Right lobe of liver (tissue), 4 donors: ENCODE measurements at regions not wholly inside any gene's neighbourhood (a gene's known extent, or its start where the extent isn't known, plus 50 kb on each side); places are given as distances from the start of the nearest gene placed in this dataset.

Experiments used
- CTCF ChIP-seq, 4 donors: fragments of 200-600 bp in 3 of 4; fragments of 450-650 bp in 1 of 4; IDR thresholded peaks; one replicate each; pipeline versions ENCODE4 v1.5.1 to v1.8.0; 2016 to 2022; ENCODE audit warnings: antibody characterized with exemption in 4 of 4, mild to moderate bottlenecking in 2 of 4
- POLR2A ChIP-seq: fragments of 450-650 bp; IDR thresholded peaks from one replicate; pipeline ENCODE4 v1.6.1; 2017; ENCODE audit warnings: antibody characterized with exemption, mild to moderate bottlenecking
- donor health status: DM: no; HTN: no; CAD: no.
- donor health status: DM: no; HTN: no; CAD: no.
- donor health status: DM: no; HTN: yes; CAD: no.

GRCh38 chr1:238568735-238569134, 678.0 kb upstream of the ZP4 start:
- no peak for TF ChIP-seq CTCF (IDR thresholded peaks at IDR 0.05)
- TF ChIP-seq POLR2A, result no peak
